ENCODE measurements at regions not wholly inside any gene's neighbourhood (a gene's known extent, or its start where the extent isn't known, plus 50 kb on each side); places are given as distances from the start of the nearest gene placed in this dataset.

GRCh38 chr16:52812678-52813556 lies 239.8 kb downstream of the CHD9NB start:
- TF ChIP-seq EZH2 (IDR thresholded peaks at IDR 0.05; ENCODE audit: low read depth) (no peak), CTCF (conservative IDR thresholded peaks at IDR 0.05) (no peak)
- H3K4me3 ChIP-seq = no peak overlapping the region
- DNase-seq = no peak
- no TSS peak for BruUV-seq (replicated peaks)
- POLR2A ChIA-PET (ENCODE audit: unreplicated experiment) = no interaction called here
- H3F3A ChIP-seq (ENCODE audit: insufficient read depth, low read depth) = no peaks in the 10 kb centered on the region
- no peaks in the 10 kb centered on the region for H3K36me3 ChIP-seq (ENCODE audit: low read depth)
- H3K27me3 ChIP-seq (ENCODE audit: insufficient read depth, low read depth) = no peaks in the 10 kb centered on the region
- no peaks in the 10 kb centered on the region for H3K9me2 ChIP-seq (ENCODE audit: insufficient read depth)
- H3K4me2 ChIP-seq = no peak overlapping the region
- H3K4me1 ChIP-seq (replicated peaks; ENCODE audit: insufficient read depth) = no peaks in the 10 kb centered on the region
- H4K20me1 ChIP-seq (ENCODE audit: insufficient read depth) = no peaks in the 10 kb centered on the region
- intact Hi-C loops (cut with micrococcal nuclease; ENCODE audit: unreplicated experiment) = no loop called here
- no peaks in the 10 kb centered on the region for H3K79me2 ChIP-seq (ENCODE audit: low read depth)
- CTCF ChIA-PET = no interaction called here
- H3K27ac ChIP-seq = no peak overlapping the region
- no peak overlapping the region for H2AFZ ChIP-seq
- no peaks in the 10 kb centered on the region for H3K9me3 ChIP-seq (ENCODE audit: insufficient read depth, low read depth)

- H3K4me3 ChIP-seq = no peak overlapping the region
- ChIA-PET CTCF (no interaction called here), POLR2A (ENCODE audit: unreplicated experiment) (no interaction called here)
- no peak overlapping the region for H3K4me2 ChIP-seq
- no peaks in the 10 kb centered on the region for H3F3A ChIP-seq (ENCODE audit: insufficient read depth, low read depth)
- no peak for DNase-seq
- BruUV-seq (replicated peaks) = no TSS peak
- no peaks in the 10 kb centered on the region for H3K4me1 ChIP-seq (replicated peaks; ENCODE audit: insufficient read depth)
- intact Hi-C loops (cut with micrococcal nuclease; ENCODE audit: unreplicated experiment) = no loop called here
- H3K9me2 ChIP-seq (ENCODE audit: insufficient read depth) = no peaks in the 10 kb centered on the region
- no peaks in the 10 kb centered on the region for H3K36me3 ChIP-seq (ENCODE audit: low read depth)
- TF ChIP-seq CTCF (conservative IDR thresholded peaks at IDR 0.05) = no peak
- TF ChIP-seq EZH2 (IDR thresholded peaks at IDR 0.05; ENCODE audit: low read depth) = no peak
- no peaks in the 10 kb centered on the region for H4K20me1 ChIP-seq (ENCODE audit: insufficient read depth)
- H3K79me2 ChIP-seq (ENCODE audit: low read depth) = no peaks in the 10 kb centered on the region
- no peaks in the 10 kb centered on the region for H3K9me3 ChIP-seq (ENCODE audit: insufficient read depth, low read depth)
- no peak overlapping the region for H3K27ac ChIP-seq
- H3K27me3 ChIP-seq (ENCODE audit: insufficient read depth, low read depth) = no peaks in the 10 kb centered on the region
- H2AFZ ChIP-seq = no peak overlapping the region
Observed at GRCh38 chr16:52805559-52806168, 247.0 kb downstream of the CHD9NB start.

GRCh38 chr16:52800432-52800831 lies 252.3 kb downstream of the CHD9NB start:
- no peaks in the 10 kb centered on the region for H3K36me3 ChIP-seq (ENCODE audit: low read depth)
- no peaks in the 10 kb centered on the region for H4K20me1 ChIP-seq (ENCODE audit: insufficient read depth)
- no peaks in the 10 kb centered on the region for H3K4me1 ChIP-seq (replicated peaks; ENCODE audit: insufficient read depth)
- no peaks in the 10 kb centered on the region for H3K27me3 ChIP-seq (ENCODE audit: insufficient read depth, low read depth)
- TF ChIP-seq EZH2 (IDR thresholded peaks at IDR 0.05; ENCODE audit: low read depth) (no peak), CTCF (conservative IDR thresholded peaks at IDR 0.05) (no peak)
- no peaks in the 10 kb centered on the region for H3F3A ChIP-seq (ENCODE audit: insufficient read depth, low read depth)
- POLR2A ChIA-PET (ENCODE audit: unreplicated experiment) = no interaction called here
- intact Hi-C loops (cut with micrococcal nuclease; ENCODE audit: unreplicated experiment) = no loop called here
- CTCF ChIA-PET = no interaction called here
- no peak overlapping the region for H3K27ac ChIP-seq
- H3K9me3 ChIP-seq (ENCODE audit: insufficient read depth, low read depth) = no peaks in the 10 kb centered on the region
- no peak overlapping the region for H3K4me2 ChIP-seq
- no peak overlapping the region for H2AFZ ChIP-seq
- H3K9me2 ChIP-seq (ENCODE audit: insufficient read depth) = no peaks in the 10 kb centered on the region
- no peak for DNase-seq
- H3K4me3 ChIP-seq = no peak overlapping the region
- no peaks in the 10 kb centered on the region for H3K79me2 ChIP-seq (ENCODE audit: low read depth)
- no TSS peak for BruUV-seq (replicated peaks)

All from PC-9 (cell line).